CD4-positive, CD25-positive, alpha-beta regulatory T cell (primary cell): ENCODE measurements at regions not wholly inside any gene's neighbourhood (a gene's known extent, or its start where the extent isn't known, plus 50 kb on each side); places are given as distances from the start of the nearest gene placed in this dataset.
"Not testable (repeated sequence)": the region's sequence is repeated elsewhere in the genome, so short reads cannot be mapped to it uniquely, and the experiment has no call there.

Source experiments
- ATAC-seq, 2 donors: fragments of 150-1000 bp; cut with Tn5 transposase; one replicate each; pipeline ENCODE4 v1.10.0; 2021; ENCODE audit warnings: low read depth in 2 of 2, moderate number of reproducible peaks in 2 of 2, moderate library complexity in 1 of 2
- DNase-seq, 3 donors: peaks; one replicate each; pipeline versions ENCODE4 v3.0.0 to v3.0.0-alpha.2; 2012 to 2022; ENCODE audit warnings: mixed read lengths in 1 of 3
- H3K27ac ChIP-seq: one replicate; pipeline ENCODE4 v1.7.0; 2013; ENCODE audit warnings: mild to moderate bottlenecking, low read length; ENCODE audit not compliant: insufficient read depth, poor library complexity, severe bottlenecking
- H3K27me3 ChIP-seq: one replicate; pipeline ENCODE4 v1.7.0; 2013; ENCODE audit warnings: low read length; ENCODE audit not compliant: control insufficient read depth, insufficient read depth
- H3K36me3 ChIP-seq: one replicate; pipeline ENCODE4 v1.7.0; 2013; ENCODE audit warnings: mild to moderate bottlenecking, low read length, moderate library complexity; ENCODE audit not compliant: control insufficient read depth, insufficient read depth
- H3K4me1 ChIP-seq: 2 replicates; pipeline ENCODE4 v1.7.0; 2013; ENCODE audit warnings: mild to moderate bottlenecking, low read length; ENCODE audit not compliant: insufficient read depth, control insufficient read depth, poor library complexity, severe bottlenecking
- H3K4me3 ChIP-seq: one replicate; pipeline ENCODE4 v1.7.0; 2013; ENCODE audit warnings: low read depth, mild to moderate bottlenecking, low read length, moderate library complexity
- H3K9me3 ChIP-seq, 2 experiments: 1 replicate in 1 of 2; 2 replicates in 1 of 2; pipeline ENCODE4 v1.7.0; 2013; ENCODE audit warnings: low read length in 2 of 2, mild to moderate bottlenecking in 1 of 2, moderate library complexity in 1 of 2; ENCODE audit not compliant: control insufficient read depth in 2 of 2
- H3K27ac Mint-ChIP-seq, 3 donors: one replicate each; pipeline ENCODE4 v1.8.0; 2020 to 2022; ENCODE audit warnings: mild to moderate bottlenecking in 3 of 3, mixed read lengths in 3 of 3, moderate library complexity in 2 of 3
- H3K27me3 Mint-ChIP-seq: one replicate; pipeline ENCODE4 v1.8.0; 2022; ENCODE audit warnings: mild to moderate bottlenecking, mixed read lengths
- H3K36me3 Mint-ChIP-seq: one replicate; pipeline ENCODE4 v1.8.0; 2020; ENCODE audit warnings: mixed read lengths
- H3K4me1 Mint-ChIP-seq, 4 donors: one replicate each; pipeline ENCODE4 v1.8.0; 2020 to 2022; ENCODE audit warnings: mixed read lengths in 4 of 4, mild to moderate bottlenecking in 1 of 4
- H3K4me3 Mint-ChIP-seq, 4 donors: one replicate each; pipeline ENCODE4 v1.8.0; 2020 to 2022; ENCODE audit warnings: mild to moderate bottlenecking in 4 of 4, mixed read lengths in 4 of 4, moderate library complexity in 3 of 4
- H3K9me3 Mint-ChIP-seq, 7 donors: one replicate each; pipeline ENCODE4 v1.8.0; 2020 to 2022; ENCODE audit warnings: mixed read lengths in 7 of 7, mild to moderate bottlenecking in 3 of 7, moderate library complexity in 2 of 7

GRCh38 chr7:56206420-56206819 is 90.2 kb upstream of the NUPR2 start:
- H3K27me3 ChIP-seq: no peaks in the 10 kb centered on the region
- H3K27ac ChIP-seq: no peak overlapping the region
- Mint-ChIP-seq H3K27me3 (no peaks in the 10 kb centered on the region), H3K9me3 (peaks cover 2 to 11% (median 4%) of the 10 kb centered on the region in 7 donors), H3K27ac (no peak overlapping the region), H3K4me3 (no peak overlapping the region), H3K36me3 (no peaks in the 10 kb centered on the region), H3K4me1 (no peaks in the 10 kb centered on the region)
- ATAC-seq: no peak
- H3K4me3 ChIP-seq: no peak overlapping the region
- H3K9me3 ChIP-seq: peaks cover 0 to 3% of the 10 kb centered on the region in 2 experiments
- H3K4me1 ChIP-seq: no peaks in the 10 kb centered on the region
- no peak for DNase-seq
- H3K36me3 ChIP-seq: no peaks in the 10 kb centered on the region

GRCh38 chr7:56199639-56200038 is 83.4 kb upstream of the NUPR2 start:
- no peak overlapping the region for H3K27ac Mint-ChIP-seq
- ATAC-seq: no peak

GRCh38 chr7:56196195-56196594 is 80.0 kb upstream of the NUPR2 start:
- not testable (repeated sequence) for ATAC-seq, H3K4me1 ChIP-seq, H3K4me3 Mint-ChIP-seq, DNase-seq, H3K27me3 ChIP-seq, H3K4me1 Mint-ChIP-seq, H3K27me3 Mint-ChIP-seq, H3K36me3 ChIP-seq, H3K27ac Mint-ChIP-seq, H3K27ac ChIP-seq, H3K9me3 ChIP-seq, H3K36me3 Mint-ChIP-seq, H3K4me3 ChIP-seq
- H3K9me3 Mint-ChIP-seq: peaks cover 0 to 18% (median 4%) of the 10 kb centered on the region in 7 donors

More at GRCh38 chr7:56199639-56200038, 83.4 kb upstream of the NUPR2 start:
- H3K4me1 ChIP-seq: no peaks in the 10 kb centered on the region
- Mint-ChIP-seq H3K9me3 (peaks cover 3 to 26% (median 6%) of the 10 kb centered on the region in 7 donors), H3K27me3 (no peaks in the 10 kb centered on the region), H3K4me3 (no peak overlapping the region), H3K4me1 (no peaks in the 10 kb centered on the region), H3K36me3 (no peaks in the 10 kb centered on the region)
- no peak overlapping the region for H3K4me3 ChIP-seq
- no peak for DNase-seq
- H3K27me3 ChIP-seq: no peaks in the 10 kb centered on the region
- H3K9me3 ChIP-seq: peaks cover 0 to 2% of the 10 kb centered on the region in 2 experiments
- no peaks in the 10 kb centered on the region for H3K36me3 ChIP-seq
- H3K27ac ChIP-seq: no peak overlapping the region

GRCh38 chr7:56188823-56189346 is 72.7 kb upstream of the NUPR2 start:
- Mint-ChIP-seq H3K4me3 (no peak overlapping the region), H3K4me1 (no peaks in the 10 kb centered on the region), H3K27ac (no peak overlapping the region), H3K36me3 (no peaks in the 10 kb centered on the region), H3K9me3 (peaks cover 0 to 5% (median 0%) of the 10 kb centered on the region in 7 donors), H3K27me3 (peaks cover 5% of the 10 kb centered on the region)
- no peaks in the 10 kb centered on the region for H3K36me3 ChIP-seq
- no peaks in the 10 kb centered on the region for H3K4me1 ChIP-seq
- H3K27ac ChIP-seq: no peak overlapping the region
- H3K4me3 ChIP-seq: no peak overlapping the region
- H3K27me3 ChIP-seq: no peaks in the 10 kb centered on the region
- no peak for ATAC-seq
- H3K9me3 ChIP-seq: no peaks in the 10 kb centered on the region
- DNase-seq: no peak

- Mint-ChIP-seq H3K27me3 (peaks cover 5% of the 10 kb centered on the region), H3K4me3 (no peak overlapping the region), H3K27ac (no peak overlapping the region), H3K9me3 (peaks cover 0 to 1% (median 0%) of the 10 kb centered on the region in 7 donors), H3K36me3 (no peaks in the 10 kb centered on the region), H3K4me1 (no peaks in the 10 kb centered on the region)
- DNase-seq: no peak
- H3K27ac ChIP-seq: no peak overlapping the region
- no peak for ATAC-seq
- no peaks in the 10 kb centered on the region for H3K27me3 ChIP-seq
- H3K36me3 ChIP-seq: no peaks in the 10 kb centered on the region
- H3K4me3 ChIP-seq: no peak overlapping the region
- H3K9me3 ChIP-seq: no peaks in the 10 kb centered on the region
- no peaks in the 10 kb centered on the region for H3K4me1 ChIP-seq
Observed at GRCh38 chr7:56188376-56188775, 72.2 kb upstream of the NUPR2 start.

GRCh38 chr7:56181010-56181409 is 64.8 kb upstream of the NUPR2 start:
- no peaks in the 10 kb centered on the region for H3K36me3 Mint-ChIP-seq
- Histone ChIP-seq H3K27me3 (no peaks in the 10 kb centered on the region), H3K36me3 (no peaks in the 10 kb centered on the region), H3K9me3 (no peaks in the 10 kb centered on the region), H3K27ac (no peak overlapping the region), H3K4me3 (no peak overlapping the region), H3K4me1 (no peaks in the 10 kb centered on the region)
- H3K9me3 Mint-ChIP-seq: peaks cover 0 to 3% (median 0%) of the 10 kb centered on the region in 7 donors
- H3K27me3 Mint-ChIP-seq: peaks cover 4% of the 10 kb centered on the region
- H3K4me3 Mint-ChIP-seq: no peak overlapping the region
- no peaks in the 10 kb centered on the region for H3K4me1 Mint-ChIP-seq
- DNase-seq (no peak), ATAC-seq (no peak)
- H3K27ac Mint-ChIP-seq: no peak overlapping the region

GRCh38 chr7:56175771-56176170 is 59.6 kb upstream of the NUPR2 start:
- no peak for DNase-seq
- Histone ChIP-seq H3K36me3 (no peaks in the 10 kb centered on the region), H3K27me3 (no peaks in the 10 kb centered on the region), H3K9me3 (no peaks in the 10 kb centered on the region), H3K27ac (no peak overlapping the region), H3K4me3 (no peak overlapping the region), H3K4me1 (no peaks in the 10 kb centered on the region)
- Mint-ChIP-seq H3K4me3 (no peak overlapping the region), H3K27me3 (peaks cover 4% of the 10 kb centered on the region), H3K4me1 (no peaks in the 10 kb centered on the region), H3K36me3 (no peaks in the 10 kb centered on the region), H3K9me3 (peaks cover 0 to 6% (median 1%) of the 10 kb centered on the region in 7 donors), H3K27ac (no peak overlapping the region)
- no peak for ATAC-seq

GRCh38 chr7:56174875-56175760 is 58.9 kb upstream of the NUPR2 start:
- Mint-ChIP-seq H3K9me3 (peaks cover 0 to 6% (median 1%) of the 10 kb centered on the region in 7 donors), H3K4me3 (no peak overlapping the region), H3K36me3 (no peaks in the 10 kb centered on the region), H3K27me3 (peaks cover 4% of the 10 kb centered on the region), H3K27ac (no peak overlapping the region), H3K4me1 (no peaks in the 10 kb centered on the region)
- ATAC-seq (no peak), DNase-seq (no peak)
- Histone ChIP-seq H3K36me3 (no peaks in the 10 kb centered on the region), H3K27me3 (no peaks in the 10 kb centered on the region), H3K27ac (no peak overlapping the region), H3K9me3 (no peaks in the 10 kb centered on the region), H3K4me1 (no peaks in the 10 kb centered on the region), H3K4me3 (no peak overlapping the region)
